Spleen (tissue), 11 donors: ENCODE measurements at regions not wholly inside any gene's neighbourhood (a gene's known extent, or its start where the extent isn't known, plus 50 kb on each side); places are given as distances from the start of the nearest gene placed in this dataset.

Experiments used
- DNase-seq: peaks from one replicate; pipeline ENCODE4 v3.0.0-alpha.2; 2020
- H3K27ac ChIP-seq, 8 donors: fragments of 200-600 bp; sonication (generic) in 7 of 8; 1 replicate in 4 of 8; 2 replicates in 4 of 8; pipeline versions ENCODE4 v1.5.0 to v1.8.0; 2016 to 2021; ENCODE audit warnings: inconsistent platforms in 4 of 8, mild to moderate bottlenecking in 4 of 8, moderate library complexity in 1 of 8
- H3K27me3 ChIP-seq, 7 donors: fragments of 200-600 bp; sonication (generic) in 6 of 7; replicated peaks in 1 of 7; 1 replicate in 4 of 7; 2 replicates in 3 of 7; pipeline versions ENCODE4 v1.5.0 to v1.8.0; 2016 to 2021; ENCODE audit warnings: inconsistent platforms in 3 of 7, mild to moderate bottlenecking in 1 of 7
- H3K36me3 ChIP-seq, 6 donors: fragments of 200-600 bp; sonication (generic) in 5 of 6; 1 replicate in 4 of 6; 2 replicates in 2 of 6; pipeline versions ENCODE4 v1.5.0 to v1.8.0; 2016 to 2021; ENCODE audit warnings: inconsistent platforms in 2 of 6
- H3K4me1 ChIP-seq, 6 donors: fragments of 200-600 bp; sonication (generic) in 5 of 6; 1 replicate in 3 of 6; 2 replicates in 3 of 6; pipeline versions ENCODE4 v1.5.0 to v1.8.0; 2016 to 2021; ENCODE audit warnings: inconsistent platforms in 3 of 6
- H3K4me3 ChIP-seq, 8 donors: fragments of 200-600 bp; sonication (generic) in 7 of 8; 1 replicate in 4 of 8; 2 replicates in 4 of 8; pipeline versions ENCODE4 v1.5.0 to v1.8.0; 2016 to 2021; ENCODE audit warnings: inconsistent platforms in 4 of 8, mild to moderate bottlenecking in 4 of 8, moderate library complexity in 2 of 8
- H3K9me3 ChIP-seq, 8 donors: fragments of 200-600 bp; sonication (generic) in 7 of 8; 1 replicate in 4 of 8; 2 replicates in 4 of 8; pipeline versions ENCODE4 v1.5.0 to v1.8.0; 2016 to 2021; ENCODE audit warnings: inconsistent platforms in 4 of 8
- CTCF ChIP-seq, 11 experiments: fragments of 200-600 bp in 7 of 11; fragments of 450-650 bp in 4 of 11; sonication (generic) in 4 of 11; IDR thresholded peaks in 8 of 11; conservative IDR thresholded peaks in 3 of 11; 1 replicate in 7 of 11; 2 replicates in 4 of 11; pipeline versions ENCODE4 v1.4.0 to v1.8.0; 2016 to 2021; ENCODE audit warnings: antibody characterized with exemption in 11 of 11, inconsistent platforms in 4 of 11, mild to moderate bottlenecking in 1 of 11
- POLR2A ChIP-seq, 3 donors: fragments of 450-650 bp; IDR thresholded peaks; one replicate each; pipeline ENCODE4 v1.5.1; 2017; ENCODE audit warnings: antibody characterized with exemption in 3 of 3, mild to moderate bottlenecking in 1 of 3
- POLR2AphosphoS5 ChIP-seq, 3 donors: sonication (generic); formaldehyde crosslinking; IDR thresholded peaks; one replicate each; pipeline ENCODE4 v1.5.1; 2017; ENCODE audit warnings: antibody characterized with exemption in 3 of 3
- WGBS, 5 donors: extraction: QIAGEN DNeasy Blood & Tissue Kit in 3 of 5; methylation state at CpG; one replicate each; pipeline versions ENCODE4 v1.1.5 to v1.1.7; 2013 to 2018; 5-methylcytosine and 5-hydroxymethylcytosine counted together
- intact Hi-C: fragments of 100-400 bp; cut with DNase I; formaldehyde crosslinking; loops from one replicate; pipeline ENCODE4 v1.15.0; 2023; ENCODE audit warnings: low total_unique reads
- donor health status: healthy with polysubstance abuse.
- donor health status: DM: no; HTN: no; CAD: no; lungs with moderate emphysema.
- donor health status: DM: no; HTN: no; CAD: no.
- donor health status: Bipolar disorder and iron deficiency.
- donor health status: healthy.
- donor health status: DM: no; HTN: no; CAD: no.
- donor health status: DM: yes; HTN: yes; CAD: no.

DNA sequence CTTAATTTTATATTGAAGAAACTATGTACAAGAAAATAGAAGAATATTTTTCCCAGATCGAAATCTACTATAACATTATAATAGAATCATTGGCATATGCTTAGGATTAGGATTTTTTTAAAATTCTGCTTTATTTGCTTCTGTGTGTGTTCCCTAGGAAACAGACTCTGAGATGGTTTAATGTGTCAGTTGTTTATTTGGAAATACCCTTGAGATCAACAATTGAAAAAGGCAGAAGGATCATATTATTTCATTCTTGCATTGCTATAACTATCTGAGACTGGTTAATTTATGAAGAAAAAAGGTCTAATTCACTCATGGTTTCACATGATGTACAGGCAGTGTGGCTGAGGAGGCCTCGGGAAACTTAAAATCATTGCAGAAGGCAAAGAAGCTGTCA, 622.6 kb downstream of the PRR16 start:
- no peak overlapping the region for H3K4me3 ChIP-seq
- H3K27ac ChIP-seq, result no peak overlapping the region
- intact Hi-C loops, result no loop called here
- 79 to 87% (median 86%) methylated on average over 2 of the region's 2 CpGs for WGBS, 5 donors
- H3K9me3 ChIP-seq, result peaks cover 0 to 6% (median 0%) of the 10 kb centered on the region in 8 donors
- TF ChIP-seq CTCF (IDR thresholded peaks at IDR 0.05 in 8 of 11, conservative IDR thresholded peaks at IDR 0.05 in 3 of 11), result no peak
- no peak for TF ChIP-seq POLR2AphosphoS5 (IDR thresholded peaks at IDR 0.05)
- TF ChIP-seq POLR2A (IDR thresholded peaks at IDR 0.05), result no peak
- no peak for DNase-seq
- no peaks in the 10 kb centered on the region for H3K27me3 ChIP-seq
- no peaks in the 10 kb centered on the region for H3K36me3 ChIP-seq
- no peaks in the 10 kb centered on the region for H3K4me1 ChIP-seq

DNA sequence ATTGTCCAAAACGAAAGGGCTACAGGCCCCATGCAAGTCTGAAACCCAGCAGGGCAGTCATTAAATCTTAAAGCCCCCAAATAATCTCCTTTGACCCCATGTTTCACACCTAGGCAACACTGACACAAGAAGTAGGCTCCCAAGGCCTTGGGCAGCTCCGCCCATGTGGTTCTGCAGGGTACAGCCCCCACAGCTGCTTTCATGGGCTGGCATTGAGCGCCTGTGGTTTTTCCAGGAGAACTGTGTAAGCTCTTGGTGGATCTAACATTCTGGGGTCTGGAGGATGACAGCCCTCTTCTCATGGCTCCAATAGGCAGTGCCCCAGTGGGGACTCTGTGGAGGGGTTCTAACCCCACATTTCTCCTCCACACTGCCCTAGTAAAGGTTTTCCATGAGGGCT, 623.5 kb downstream of the PRR16 start:
- Histone ChIP-seq H3K4me1 (no peaks in the 10 kb centered on the region), H3K27me3 (no peaks in the 10 kb centered on the region), H3K27ac (no peak overlapping the region), H3K36me3 (no peaks in the 10 kb centered on the region), H3K9me3 (peaks cover 0 to 6% (median 0%) of the 10 kb centered on the region in 8 donors), H3K4me3 (no peak overlapping the region)
- no peak for DNase-seq
- WGBS, 5 donors, result 63 to 83% (median 71%) methylated on average over 3 of the region's 3 CpGs
- TF ChIP-seq POLR2A (IDR thresholded peaks at IDR 0.05) (no peak), CTCF (IDR thresholded peaks at IDR 0.05 in 8 of 11, conservative IDR thresholded peaks at IDR 0.05 in 3 of 11) (no peak), POLR2AphosphoS5 (IDR thresholded peaks at IDR 0.05) (no peak)
- intact Hi-C loops, result no loop called here

GRCh38 chr5:121088341-121088740, 624.2 kb downstream of the PRR16 start:
- H3K36me3 ChIP-seq, result no peaks in the 10 kb centered on the region
- H3K27me3 ChIP-seq, result no peaks in the 10 kb centered on the region
- TF ChIP-seq CTCF (IDR thresholded peaks at IDR 0.05 in 8 of 11, conservative IDR thresholded peaks at IDR 0.05 in 3 of 11), result no peak
- TF ChIP-seq POLR2AphosphoS5 (IDR thresholded peaks at IDR 0.05), result no peak
- TF ChIP-seq POLR2A (IDR thresholded peaks at IDR 0.05), result no peak
- H3K4me1 ChIP-seq, result no peaks in the 10 kb centered on the region
- H3K4me3 ChIP-seq, result no peak overlapping the region
- no peak for DNase-seq
- peaks cover 0 to 6% (median 0%) of the 10 kb centered on the region in 8 donors for H3K9me3 ChIP-seq
- H3K27ac ChIP-seq, result no peak overlapping the region
- 61 to 75% (median 66%) methylated on average over 2 of the region's 2 CpGs for WGBS, 5 donors
- intact Hi-C loops, result no loop called here

DNA sequence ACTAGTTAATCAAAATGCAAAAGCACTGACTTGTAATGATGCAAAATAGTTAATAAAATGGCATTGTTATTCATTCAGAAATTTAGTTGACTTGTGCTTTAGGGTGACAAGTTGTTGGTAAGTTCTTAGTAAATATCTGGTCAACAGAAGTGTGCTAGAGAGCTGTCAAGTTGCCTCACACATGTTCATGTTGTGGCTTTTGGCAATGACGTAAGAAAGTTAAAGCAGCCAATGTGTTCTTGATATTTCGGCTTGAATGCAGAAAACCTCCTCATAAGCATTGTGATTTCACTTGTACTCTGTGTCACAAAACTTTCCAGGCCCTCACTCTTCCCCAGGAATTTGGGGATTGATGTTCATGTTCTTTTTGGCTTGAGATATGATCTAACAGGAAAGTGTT, 626.7 kb downstream of the PRR16 start:
- intact Hi-C loops, result no loop called here
- no peak overlapping the region for H3K4me3 ChIP-seq
- H3K4me1 ChIP-seq, result no peaks in the 10 kb centered on the region
- no peak overlapping the region for H3K27ac ChIP-seq
- no peaks in the 10 kb centered on the region for H3K36me3 ChIP-seq
- TF ChIP-seq POLR2A (IDR thresholded peaks at IDR 0.05) (no peak), POLR2AphosphoS5 (IDR thresholded peaks at IDR 0.05) (no peak), CTCF (IDR thresholded peaks at IDR 0.05 in 8 of 11, conservative IDR thresholded peaks at IDR 0.05 in 3 of 11) (no peak)
- H3K9me3 ChIP-seq, result peaks cover 0 to 6% (median 0%) of the 10 kb centered on the region in 8 donors
- WGBS, 5 donors, result 72 to 91% (median 90%) methylated on average over 2 of the region's 2 CpGs
- DNase-seq, result no peak
- H3K27me3 ChIP-seq, result no peaks in the 10 kb centered on the region
